HCT116 (cell line): ENCODE measurements at regions not wholly inside any gene's neighbourhood (a gene's known extent, or its start where the extent isn't known, plus 50 kb on each side); places are given as distances from the start of the nearest gene placed in this dataset.

Experiments used
- ATAC-seq: fragments of 200-7000 bp; cut with Tn5 transposase; 2 replicates; pipeline ENCODE4 v1.9.1; 2020; ENCODE audit warnings: mild to moderate bottlenecking, moderate library complexity
- BruUV-seq: library from RNA; stranded (reverse); fragments of 400-500 nt; replicated peaks from 2 replicates; lab custom pipeline; 2021; lab: Mats Ljungman, UMichigan
- CTCF ChIA-PET: fragments of 300-600 bp; sonication (Branson Sonifier 250); formaldehyde crosslinking; loops from one replicate; lab custom pipeline; 2021; ENCODE audit warnings: antibody characterized with exemption; lab: Charles Lee
- POLR2A ChIA-PET: fragments of 300-600, 350-600 bp; sonication (Branson Sonifier 250); formaldehyde crosslinking; loops from one replicate; lab custom pipeline; 2021; ENCODE audit warnings: antibody characterized with exemption; lab: Charles Lee
- RAD21 ChIA-PET, 2 experiments: fragments of 300-600 bp; sonication (Branson Sonifier 250); formaldehyde crosslinking; loops; one replicate each; lab custom pipeline; 2023; ENCODE audit warnings: low total read pairs in 2 of 2; ENCODE audit not compliant: uncharacterized antibody in 2 of 2, unreplicated experiment in 2 of 2, low non-redundant PET in 1 of 2; lab: Charles Lee
- DNase-seq: peaks from one replicate; pipeline ENCODE4 v3.0.0-alpha.2; 2010; ENCODE audit warnings: low read depth, low spot score
- H2AFZ ChIP-seq: fragments of 200-600 bp; shearing (Covaris generic), sonication (generic); 2 replicates; pipeline ENCODE4 v1.6.1; 2017; ENCODE audit warnings: low read depth, mixed run types, mixed read lengths, antibody characterized with exemption, low read length; ENCODE audit not compliant: poor library complexity, severe bottlenecking
- H3K27ac ChIP-seq: 2 replicates; pipeline ENCODE4 v1.5.1; 2012; ENCODE audit warnings: low read depth, low read length
- H3K27me3 ChIP-seq: fragments of 200-600 bp; sonication (generic); 2 replicates; pipeline ENCODE4 v1.6.1; 2016; ENCODE audit warnings: mixed run types, low read length, mixed read lengths; ENCODE audit not compliant: insufficient read depth
- H3K36me3 ChIP-seq, 2 experiments: fragments of 200-500 bp in 1 of 2; fragments of 200-600 bp in 1 of 2; sonication (Bioruptor generic) in 1 of 2; sonication (generic) in 1 of 2; 2 replicates each; pipeline versions ENCODE4 v1.5.1 to v1.6.1; 2014 to 2016; ENCODE audit warnings: low read length in 2 of 2, inconsistent platforms in 1 of 2, mixed read lengths in 1 of 2, mixed run types in 1 of 2; ENCODE audit not compliant: insufficient read depth in 2 of 2, control insufficient read depth in 1 of 2
- H3K4me1 ChIP-seq, 2 experiments: fragments of 200-600 bp in 1 of 2; sonication (generic) in 1 of 2; 2 replicates each; pipeline versions ENCODE4 v1.5.1 to v1.6.1; 2012 to 2017; ENCODE audit warnings: low read length in 2 of 2, inconsistent platforms in 1 of 2, mild to moderate bottlenecking in 1 of 2, mixed read lengths in 1 of 2, mixed run types in 1 of 2, moderate library complexity in 1 of 2; ENCODE audit not compliant: insufficient read depth in 2 of 2, control insufficient read depth in 1 of 2
- H3K4me2 ChIP-seq: fragments of 200-600 bp; sonication (generic); 2 replicates; pipeline ENCODE4 v1.6.1; 2017; ENCODE audit warnings: mixed run types, low read length, mixed read lengths
- H3K4me3 ChIP-seq, 2 experiments: fragments of 200-600 bp in 1 of 2; sonication (generic) in 1 of 2; replicated peaks in 1 of 2; 2 replicates each; pipeline ENCODE4 v1.5.1; 2011 to 2016; ENCODE audit warnings: low read length in 2 of 2, control low read depth in 1 of 2, low read depth in 1 of 2, mild to moderate bottlenecking in 1 of 2, mixed read lengths in 1 of 2, mixed run types in 1 of 2
- H3K79me2 ChIP-seq: fragments of 200-600 bp; sonication (generic); 2 replicates; pipeline ENCODE4 v1.6.1; 2017; ENCODE audit warnings: mild to moderate bottlenecking, mixed run types, low read length, moderate library complexity, mixed read lengths; ENCODE audit not compliant: insufficient read depth
- H3K9ac ChIP-seq: fragments of 200-600 bp; sonication (generic); 2 replicates; pipeline ENCODE4 v1.6.1; 2016; ENCODE audit warnings: low read length, mixed read lengths
- H3K9me2 ChIP-seq: fragments of 200-600 bp; sonication (generic), shearing (Covaris generic); 2 replicates; pipeline ENCODE4 v1.6.1; 2017; ENCODE audit warnings: mixed run types, mild to moderate bottlenecking, moderate library complexity; ENCODE audit not compliant: insufficient read depth
- H3K9me3 ChIP-seq, 2 experiments: fragments of 200-500 bp in 1 of 2; fragments of 200-600 bp in 1 of 2; sonication (Bioruptor generic) in 1 of 2; sonication (generic) in 1 of 2; 2 replicates each; pipeline ENCODE4 v1.6.1; 2014 to 2017; ENCODE audit warnings: low read length in 2 of 2, mixed read lengths in 2 of 2, inconsistent platforms in 1 of 2, low read depth in 1 of 2, mild to moderate bottlenecking in 1 of 2, mixed run types in 1 of 2, moderate library complexity in 1 of 2; ENCODE audit not compliant: control insufficient read depth in 1 of 2, insufficient read depth in 1 of 2
- H4K20me1 ChIP-seq: fragments of 200-600 bp; sonication (generic), shearing (Covaris generic); 2 replicates; pipeline ENCODE4 v1.6.1; 2017; ENCODE audit warnings: mixed run types, mild to moderate bottlenecking, moderate library complexity; ENCODE audit not compliant: insufficient read depth
- CTCF ChIP-seq, 3 experiments: fragments of 200-600 bp in 1 of 3; sonication (generic) in 1 of 3; IDR thresholded peaks in 2 of 3; conservative IDR thresholded peaks in 1 of 3; 2 replicates each; pipeline ENCODE4 v1.5.1; 2012 to 2017; ENCODE audit warnings: low read depth in 2 of 3, low read length in 2 of 3, antibody characterized with exemption in 1 of 3, borderline replicate concordance in 1 of 3, control low read depth in 1 of 3, mild to moderate bottlenecking in 1 of 3, mixed read lengths in 1 of 3, mixed run types in 1 of 3, moderate library complexity in 1 of 3; ENCODE audit not compliant: insufficient read depth in 1 of 3
- ELF1 ChIP-seq: IDR thresholded peaks from 2 replicates; pipeline ENCODE4 v1.6.1; 2012; ENCODE audit warnings: low read depth, borderline replicate concordance
- EZH2phosphoT487 ChIP-seq: fragments of 200-600 bp; IDR thresholded peaks from 2 replicates; pipeline ENCODE4 v1.6.1; 2018; ENCODE audit warnings: antibody characterized with exemption, borderline replicate concordance
- FOSL1 ChIP-seq: IDR thresholded peaks from 2 replicates; pipeline ENCODE4 v1.6.1; 2012; ENCODE audit warnings: low read depth
- JUND ChIP-seq: IDR thresholded peaks from 2 replicates; pipeline ENCODE4 v1.6.1; 2012
- MAX ChIP-seq: IDR thresholded peaks from 2 replicates; pipeline ENCODE4 v1.6.1; 2012
- POLR2A ChIP-seq: IDR thresholded peaks from 2 replicates; pipeline ENCODE4 v1.7.0; 2011; ENCODE audit warnings: borderline replicate concordance; ENCODE audit not compliant: insufficient read depth, insufficient read length; ENCODE audit errors: extremely low read depth
- POLR2AphosphoS5 ChIP-seq: IDR thresholded peaks from 2 replicates; pipeline ENCODE4 v1.6.1; 2011; ENCODE audit warnings: mild to moderate bottlenecking, low read depth, low read length, moderate library complexity
- RAD21 ChIP-seq: IDR thresholded peaks from 2 replicates; pipeline ENCODE4 v1.6.1; 2012; ENCODE audit warnings: low read depth, mild to moderate bottlenecking
- TCF7L2 ChIP-seq: IDR thresholded peaks from 2 replicates; pipeline ENCODE4 v1.7.0; 2011; ENCODE audit warnings: borderline replicate concordance, inconsistent platforms; ENCODE audit not compliant: insufficient read depth, insufficient read length; ENCODE audit errors: extremely low read depth
- ZFX ChIP-seq: fragments of 450-650 bp; IDR thresholded peaks from 2 replicates; pipeline ENCODE4 v1.6.1; 2017
- intact Hi-C: fragments of 100-400 bp; cut with micrococcal nuclease; formaldehyde crosslinking; loops from 2 replicates; pipeline ENCODE4 v1.10.0; 2022

GRCh38 chr11:115901069-115901468 is 396.9 kb upstream of the CADM1 start:
- no TSS peak for BruUV-seq
- intact Hi-C loops: no loop called here
- Histone ChIP-seq H3K9ac (no peak overlapping the region), H3K36me3 (no peaks in the 10 kb centered on the region), H3K9me2 (no peaks in the 10 kb centered on the region), H3K4me1 (no peaks in the 10 kb centered on the region), H3K27ac (no peak overlapping the region), H3K9me3 (no peaks in the 10 kb centered on the region; a peak in 2 of 4 replicates), H4K20me1 (no peaks in the 10 kb centered on the region), H3K27me3 (no peaks in the 10 kb centered on the region), H3K79me2 (no peaks in the 10 kb centered on the region), H3K4me3 (no peak overlapping the region), H3K4me2 (no peak overlapping the region), H2AFZ (no peak overlapping the region)
- TF ChIP-seq EZH2phosphoT487 (no peak), JUND (no peak), ELF1 (no peak), RAD21 (no peak), TCF7L2 (no peak), ZFX (no peak), CTCF (IDR thresholded peaks at IDR 0.05 in 2 of 3, conservative IDR thresholded peaks at IDR 0.05 in 1 of 3; ENCODE audit: borderline replicate concordance in 1 of 3, insufficient read depth in 1 of 3, low read depth in 2 of 3, low read length in 2 of 3) (no peak), POLR2AphosphoS5 (no peak), POLR2A (no peak), FOSL1 (no peak), MAX (no peak)
- ChIA-PET RAD21 (no interaction called here), POLR2A (no interaction called here), CTCF (no interaction called here)
- ATAC-seq (no peak), DNase-seq (no peak)
